Loucy (cell line): ENCODE measurements at regions not wholly inside any gene's neighbourhood (a gene's known extent, or its start where the extent isn't known, plus 50 kb on each side); places are given as distances from the start of the nearest gene placed in this dataset.

Experiments
- EZH2phosphoT487 ChIP-seq: fragments of 200-600 bp; IDR thresholded peaks from 2 replicates; pipeline ENCODE4 v1.6.1; 2018; ENCODE audit warnings: antibody characterized with exemption, mild to moderate bottlenecking, moderate library complexity, borderline replicate concordance
- TF ChIP-seq, protein P1 (sequence below): fragments of 200-600 bp; sonication (generic); conservative IDR thresholded peaks from 2 replicates; pipeline ENCODE4 v1.5.1; 2014; ENCODE audit warnings: mild to moderate bottlenecking, antibody characterized with exemption, low read length

GRCh38 chr18:38244480-38244879, 678.9 kb upstream of the CELF4 start:
- TF ChIP-seq, protein P1, sequence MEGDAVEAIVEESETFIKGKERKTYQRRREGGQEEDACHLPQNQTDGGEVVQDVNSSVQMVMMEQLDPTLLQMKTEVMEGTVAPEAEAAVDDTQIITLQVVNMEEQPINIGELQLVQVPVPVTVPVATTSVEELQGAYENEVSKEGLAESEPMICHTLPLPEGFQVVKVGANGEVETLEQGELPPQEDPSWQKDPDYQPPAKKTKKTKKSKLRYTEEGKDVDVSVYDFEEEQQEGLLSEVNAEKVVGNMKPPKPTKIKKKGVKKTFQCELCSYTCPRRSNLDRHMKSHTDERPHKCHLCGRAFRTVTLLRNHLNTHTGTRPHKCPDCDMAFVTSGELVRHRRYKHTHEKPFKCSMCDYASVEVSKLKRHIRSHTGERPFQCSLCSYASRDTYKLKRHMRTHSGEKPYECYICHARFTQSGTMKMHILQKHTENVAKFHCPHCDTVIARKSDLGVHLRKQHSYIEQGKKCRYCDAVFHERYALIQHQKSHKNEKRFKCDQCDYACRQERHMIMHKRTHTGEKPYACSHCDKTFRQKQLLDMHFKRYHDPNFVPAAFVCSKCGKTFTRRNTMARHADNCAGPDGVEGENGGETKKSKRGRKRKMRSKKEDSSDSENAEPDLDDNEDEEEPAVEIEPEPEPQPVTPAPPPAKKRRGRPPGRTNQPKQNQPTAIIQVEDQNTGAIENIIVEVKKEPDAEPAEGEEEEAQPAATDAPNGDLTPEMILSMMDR: no peak
- TF ChIP-seq EZH2phosphoT487: no peak
